K562 (cell line): ENCODE measurements at regions not wholly inside any gene's neighbourhood (a gene's known extent, or its start where the extent isn't known, plus 50 kb on each side); places are given as distances from the start of the nearest gene placed in this dataset.

ENCODE experiments used
- ATF3 ChIP-seq, 2 experiments: fragments of 450-650 bp in 1 of 2; sonication (generic) in 1 of 2; formaldehyde crosslinking in 1 of 2; IDR thresholded peaks in 1 of 2; conservative IDR thresholded peaks in 1 of 2; 2 replicates each; pipeline versions ENCODE4 v1.6.1 to v1.8.1; 2016 to 2023; ENCODE audit warnings: mild to moderate bottlenecking in 2 of 2, moderate library complexity in 2 of 2, inconsistent platforms in 1 of 2, missing genetic modification reagents in 1 of 2
- ATF7 ChIP-seq: fragments of 450-650 bp; IDR thresholded peaks from 2 replicates; pipeline ENCODE4 v1.7.1; 2014; ENCODE audit warnings: mild to moderate bottlenecking, moderate library complexity
- FOXA3 ChIP-seq, 2 experiments: fragments of 450-650 bp in 1 of 2; sonication (generic) in 1 of 2; formaldehyde crosslinking; IDR thresholded peaks in 1 of 2; conservative IDR thresholded peaks in 1 of 2; 2 replicates each; pipeline versions ENCODE4 v1.4.0 to v1.8.0; 2020 to 2022; ENCODE audit warnings: mild to moderate bottlenecking in 2 of 2, missing genetic modification reagents in 1 of 2
- PHB2 ChIP-seq: fragments of 450-650 bp; IDR thresholded peaks from 2 replicates; pipeline ENCODE4 v1.6.1; 2017; ENCODE audit warnings: low read depth
- RAD21 ChIP-seq, 2 experiments: fragments of 250-450 bp in 1 of 2; fragments of 450-650 bp in 1 of 2; sonication (Bioruptor Pico) in 1 of 2; formaldehyde crosslinking in 1 of 2; IDR thresholded peaks in 1 of 2; conservative IDR thresholded peaks in 1 of 2; 2 replicates each; pipeline versions ENCODE4 v1.4.0 to v1.8.0; 2020 to 2022; ENCODE audit warnings: mild to moderate bottlenecking in 2 of 2, moderate library complexity in 1 of 2
- RBM25 ChIP-seq: fragments of 200-400 bp; formaldehyde crosslinking; IDR thresholded peaks from 2 replicates; pipeline ENCODE4 v1.6.1; 2018; ENCODE audit warnings: low read length, low read depth, moderate library complexity; ENCODE audit not compliant: severe bottlenecking
- SAP30 ChIP-seq: fragments of 200-600 bp; sonication (generic); IDR thresholded peaks from 2 replicates; pipeline ENCODE4 v1.6.1; 2012; ENCODE audit warnings: borderline replicate concordance, low read depth, mild to moderate bottlenecking, moderate library complexity, low read length, control low read depth, inconsistent platforms; ENCODE audit not compliant: insufficient read depth, poor library complexity, severe bottlenecking
- STAT5A ChIP-seq: IDR thresholded peaks from 2 replicates; pipeline ENCODE4 v1.6.1; 2012; ENCODE audit warnings: low read length, inconsistent platforms, borderline replicate concordance
- TRIM25 ChIP-seq: fragments of 450-650 bp; IDR thresholded peaks from 2 replicates; pipeline ENCODE4 v1.7.0; 2016; ENCODE audit warnings: borderline replicate concordance
- ZBTB1 ChIP-seq: sonication (generic); formaldehyde crosslinking; IDR thresholded peaks from 2 replicates; pipeline ENCODE4 v1.8.1; 2023; ENCODE audit warnings: missing genetic modification reagents, low read depth, mild to moderate bottlenecking, borderline replicate concordance
- ZC3H4 ChIP-seq: sonication (generic); formaldehyde crosslinking; IDR thresholded peaks from 2 replicates; pipeline ENCODE4 v1.9.0; 2021; ENCODE audit warnings: missing genetic modification reagents, borderline replicate concordance
- ZNF121 ChIP-seq: sonication (generic); formaldehyde crosslinking; conservative IDR thresholded peaks from 2 replicates; pipeline ENCODE4 v1.8.0; 2022; ENCODE audit warnings: missing genetic modification reagents
- ZNF134 ChIP-seq: fragments of 250-450 bp; sonication (Bioruptor Pico); conservative IDR thresholded peaks from 2 replicates; pipeline ENCODE4 v1.4.0; 2020
- ZNF174 ChIP-seq: fragments of 250-450 bp; sonication (Bioruptor Pico); IDR thresholded peaks from 2 replicates; pipeline ENCODE4 v1.4.0; 2020; ENCODE audit warnings: mild to moderate bottlenecking
- ZNF436 ChIP-seq: fragments of 250-450, 450-650 bp; sonication (Bioruptor Pico); formaldehyde crosslinking; IDR thresholded peaks from 2 replicates; pipeline ENCODE4 v1.7.0; 2020; ENCODE audit warnings: mild to moderate bottlenecking
- ZNF449 ChIP-seq: fragments of 250-450 bp; sonication (Bioruptor Pico); IDR thresholded peaks from 2 replicates; pipeline ENCODE4 v1.8.0; 2022; ENCODE audit warnings: moderate library complexity, mild to moderate bottlenecking, inconsistent platforms
- ZNF76 ChIP-seq: fragments of 250-450 bp; sonication (Bioruptor Pico); IDR thresholded peaks from 2 replicates; pipeline ENCODE4 v1.4.0; 2020; ENCODE audit warnings: mild to moderate bottlenecking, moderate library complexity, borderline replicate concordance
- ZNF778 ChIP-seq: fragments of 450-650 bp; formaldehyde crosslinking; IDR thresholded peaks from 2 replicates; pipeline ENCODE4 v1.4.0; 2020; ENCODE audit warnings: mild to moderate bottlenecking, moderate library complexity
- TF ChIP-seq, protein P1 (sequence below): sonication (generic); formaldehyde crosslinking; IDR thresholded peaks from 2 replicates; pipeline ENCODE4 v1.5.0; 2020; ENCODE audit warnings: missing genetic modification reagents
- TF ChIP-seq, protein P2 (sequence below): IDR thresholded peaks from 2 replicates; pipeline ENCODE4 v1.6.1; 2014; ENCODE audit warnings: antibody characterized with exemption

- TF ChIP-seq ZNF121, result peak; percentile 17; the same call in 1 of the 2 replicates
- peak; percentile 80 for TF ChIP-seq ATF7
- peak in 1 of 2 experiments; percentile 21; a peak in 1 of 4 replicates for TF ChIP-seq RAD21 (CRISPR knock-in tag; conservative IDR thresholded peaks at IDR 0.05 in 1 of 2, IDR thresholded peaks at IDR 0.05 in 1 of 2)
- peak in 1 of 2 experiments; percentile 91; a peak in 2 of 4 replicates for TF ChIP-seq FOXA3 (CRISPR knock-in tag; conservative IDR thresholded peaks at IDR 0.05 in 1 of 2, IDR thresholded peaks at IDR 0.05 in 1 of 2)
- TF ChIP-seq ZNF76, result no peak
- peak; percentile 48; the same call in 1 of the 2 replicates for TF ChIP-seq STAT5A
- no peak for TF ChIP-seq ZBTB1
- TF ChIP-seq ZNF449 (CRISPR knock-in tag), result 0 out of 2 replicates have a peak, but pooled peaks have one; percentile 17
- TF ChIP-seq, protein P1, sequence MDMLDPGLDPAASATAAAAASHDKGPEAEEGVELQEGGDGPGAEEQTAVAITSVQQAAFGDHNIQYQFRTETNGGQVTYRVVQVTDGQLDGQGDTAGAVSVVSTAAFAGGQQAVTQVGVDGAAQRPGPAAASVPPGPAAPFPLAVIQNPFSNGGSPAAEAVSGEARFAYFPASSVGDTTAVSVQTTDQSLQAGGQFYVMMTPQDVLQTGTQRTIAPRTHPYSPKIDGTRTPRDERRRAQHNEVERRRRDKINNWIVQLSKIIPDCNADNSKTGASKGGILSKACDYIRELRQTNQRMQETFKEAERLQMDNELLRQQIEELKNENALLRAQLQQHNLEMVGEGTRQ, result no peak
- TF ChIP-seq ZNF174, result no peak
- TF ChIP-seq ZNF436 (CRISPR knock-in tag), result no peak
- TF ChIP-seq, protein P2, sequence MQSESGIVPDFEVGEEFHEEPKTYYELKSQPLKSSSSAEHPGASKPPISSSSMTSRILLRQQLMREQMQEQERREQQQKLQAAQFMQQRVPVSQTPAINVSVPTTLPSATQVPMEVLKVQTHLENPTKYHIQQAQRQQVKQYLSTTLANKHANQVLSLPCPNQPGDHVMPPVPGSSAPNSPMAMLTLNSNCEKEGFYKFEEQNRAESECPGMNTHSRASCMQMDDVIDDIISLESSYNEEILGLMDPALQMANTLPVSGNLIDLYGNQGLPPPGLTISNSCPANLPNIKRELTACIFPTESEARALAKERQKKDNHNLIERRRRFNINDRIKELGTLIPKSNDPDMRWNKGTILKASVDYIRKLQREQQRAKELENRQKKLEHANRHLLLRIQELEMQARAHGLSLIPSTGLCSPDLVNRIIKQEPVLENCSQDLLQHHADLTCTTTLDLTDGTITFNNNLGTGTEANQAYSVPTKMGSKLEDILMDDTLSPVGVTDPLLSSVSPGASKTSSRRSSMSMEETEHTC, result no peak
- TF ChIP-seq RBM25, result no peak
- no peak for TF ChIP-seq TRIM25
- TF ChIP-seq PHB2, result no peak
- TF ChIP-seq ATF3 (IDR thresholded peaks at IDR 0.05), result peak; percentile 87
- no peak for TF ChIP-seq ATF3 (CRISPR knock-in tag; conservative IDR thresholded peaks at IDR 0.05)
- TF ChIP-seq ZNF134 (CRISPR knock-in tag), result no peak
- no peak for TF ChIP-seq ZNF778 (CRISPR knock-in tag)
- no peak for TF ChIP-seq SAP30
- TF ChIP-seq ZC3H4 (CRISPR knock-in tag), result no peak
These were observed 150.4 kb upstream of the PRPS1L1 start (continued) for GRCh38 chr7:18177815-18178660.
